Common myeloid progenitor, CD34-positive (primary cell): ENCODE measurements at regions not wholly inside any gene's neighbourhood (a gene's known extent, or its start where the extent isn't known, plus 50 kb on each side); places are given as distances from the start of the nearest gene placed in this dataset.
"Not testable (repeated sequence)": the region's sequence is repeated elsewhere in the genome, so short reads cannot be mapped to it uniquely, and the experiment has no call there.

Experiments
- CTCF ChIA-PET: fragments of 350-600 bp; sonication (Branson Sonifier 250); formaldehyde crosslinking; loops from one replicate; lab custom pipeline; 2021; ENCODE audit warnings: antibody characterized with exemption; lab: Charles Lee
- POLR2A ChIA-PET: fragments of 350-600 bp; sonication (Branson Sonifier 250); formaldehyde crosslinking; loops from one replicate; lab custom pipeline; 2021; ENCODE audit warnings: antibody characterized with exemption; lab: Charles Lee
- DNase-seq, 3 donors: peaks; one replicate each; pipeline versions ENCODE4 v3.0.0 to v3.0.0-alpha.2; 2013
- H3K27ac ChIP-seq, 2 experiments: 1 replicate in 1 of 2; 2 replicates in 1 of 2; pipeline ENCODE4 v1.7.0; 2013; ENCODE audit warnings: inconsistent platforms in 2 of 2, low read length in 2 of 2, mild to moderate bottlenecking in 2 of 2, low read depth in 1 of 2, moderate library complexity in 1 of 2; ENCODE audit not compliant: severe bottlenecking in 2 of 2, insufficient read depth in 1 of 2, poor library complexity in 1 of 2
- H3K27me3 ChIP-seq, 5 experiments: replicated peaks in 2 of 5; 1 replicate in 3 of 5; 2 replicates in 2 of 5; pipeline versions ENCODE4 v1.6.1 to v1.7.0; 2013; ENCODE audit warnings: low read length in 4 of 5, mild to moderate bottlenecking in 2 of 5, moderate library complexity in 2 of 5, inconsistent platforms in 1 of 5; ENCODE audit not compliant: insufficient read depth in 5 of 5, control insufficient read depth in 4 of 5
- H3K36me3 ChIP-seq, 4 experiments: 1 replicate in 2 of 4; 2 replicates in 2 of 4; pipeline versions ENCODE4 v1.6.1 to v1.7.0; 2013; ENCODE audit warnings: low read length in 3 of 4, control low read depth in 1 of 4, mild to moderate bottlenecking in 1 of 4; ENCODE audit not compliant: control insufficient read depth in 4 of 4, insufficient read depth in 4 of 4
- H3K4me1 ChIP-seq, 4 experiments: 1 replicate in 3 of 4; 2 replicates in 1 of 4; pipeline versions ENCODE4 v1.6.1 to v1.7.1; 2013; ENCODE audit warnings: low read length in 3 of 4, mild to moderate bottlenecking in 3 of 4, control low read depth in 1 of 4, inconsistent platforms in 1 of 4, moderate library complexity in 1 of 4; ENCODE audit not compliant: control insufficient read depth in 4 of 4, insufficient read depth in 4 of 4; ENCODE audit errors: control extremely low read depth in 1 of 4
- H3K4me3 ChIP-seq, 7 experiments: 1 replicate in 4 of 7; 2 replicates in 3 of 7; pipeline versions ENCODE4 v1.5.1 to v1.7.0; 2013; ENCODE audit warnings: mild to moderate bottlenecking in 7 of 7, low read length in 6 of 7, moderate library complexity in 6 of 7, inconsistent platforms in 2 of 7, low read depth in 2 of 7, control low read depth in 1 of 7; ENCODE audit not compliant: insufficient read depth in 4 of 7, control insufficient read depth in 1 of 7; ENCODE audit errors: extremely low read depth in 1 of 7
- H3K9me3 ChIP-seq, 5 experiments: 1 replicate in 4 of 5; 2 replicates in 1 of 5; pipeline versions ENCODE4 v1.6.1 to v1.7.1; 2013; ENCODE audit warnings: low read length in 4 of 5, mild to moderate bottlenecking in 2 of 5, inconsistent platforms in 1 of 5, low read depth in 1 of 5, moderate library complexity in 1 of 5; ENCODE audit not compliant: control insufficient read depth in 4 of 5, insufficient read depth in 2 of 5; ENCODE audit errors: control extremely low read depth in 1 of 5
- WGBS: methylation state at CpG from one replicate; pipeline ENCODE4 v1.1.5; 2013; ENCODE audit not compliant: insufficient coverage; 5-methylcytosine and 5-hydroxymethylcytosine counted together

GRCh38 chr17:21573271-21573960 is 118.9 kb upstream of the KCNJ18 start:
- H3K27ac ChIP-seq, H3K4me1 ChIP-seq, DNase-seq, H3K36me3 ChIP-seq, CTCF ChIA-PET, POLR2A ChIA-PET: not testable (repeated sequence)
- H3K9me3 ChIP-seq = peaks cover 0 to 15% (median 0%) of the 10 kb centered on the region in 5 experiments
- 88% methylated on average over 29 of the region's 36 CpGs for WGBS
- peak overlapping the region in 1 of 7 experiments; percentile 70 for H3K4me3 ChIP-seq
- peaks cover 0 to 17% (median 0%) of the 10 kb centered on the region in 5 experiments for H3K27me3 ChIP-seq

GRCh38 chr17:21573961-21574610 is 118.2 kb upstream of the KCNJ18 start:
- ChIA-PET CTCF (no interaction called here), POLR2A (no interaction called here)
- Histone ChIP-seq H3K4me1 (peaks cover 0 to 1% (median 0%) of the 10 kb centered on the region in 4 experiments), H3K27ac (no peak overlapping the region), H3K4me3 (peak overlapping the region in 5 of 7 experiments; percentile 3 to 70 (median 23)), H3K36me3 (no peaks in the 10 kb centered on the region), H3K9me3 (peaks cover 0 to 15% (median 0%) of the 10 kb centered on the region in 5 experiments), H3K27me3 (peaks cover 0 to 17% (median 0%) of the 10 kb centered on the region in 5 experiments)
- peak; percentile 20 to 39 (median 25) for DNase-seq
- 35% methylated on average over 28 of the region's 39 CpGs for WGBS

- peak overlapping the region in 1 of 7 experiments; percentile 50 for H3K4me3 ChIP-seq
- 72% methylated on average over 4 of the region's 16 CpGs for WGBS
- not testable (repeated sequence) for H3K27ac ChIP-seq
Measured at GRCh38 chr17:21574611-21575255, 117.6 kb upstream of the KCNJ18 start.

GRCh38 chr17:21578783-21579182 is 113.5 kb upstream of the KCNJ18 start:
- CTCF ChIA-PET, H3K27me3 ChIP-seq, POLR2A ChIA-PET, H3K4me1 ChIP-seq, H3K4me3 ChIP-seq, H3K27ac ChIP-seq, DNase-seq, H3K9me3 ChIP-seq, H3K36me3 ChIP-seq: not testable (repeated sequence)

More at GRCh38 chr17:21574611-21575255, 117.6 kb upstream of the KCNJ18 start:
- CTCF ChIA-PET, H3K36me3 ChIP-seq, H3K4me1 ChIP-seq, DNase-seq, POLR2A ChIA-PET: not testable (repeated sequence)
- Histone ChIP-seq H3K27me3 (peaks cover 0 to 17% (median 0%) of the 10 kb centered on the region in 5 experiments), H3K9me3 (peaks cover 0 to 15% (median 0%) of the 10 kb centered on the region in 5 experiments)

- no peaks in the 10 kb centered on the region for H3K4me1 ChIP-seq
- 97% methylated on average over 22 of the region's 23 CpGs for WGBS
- no peak overlapping the region for H3K4me3 ChIP-seq
- DNase-seq = no peak
- CTCF ChIA-PET = no interaction called here
- peaks cover 0 to 4% (median 0%) of the 10 kb centered on the region in 5 experiments for H3K27me3 ChIP-seq
- POLR2A ChIA-PET = no interaction called here
- no peak overlapping the region for H3K27ac ChIP-seq
- no peaks in the 10 kb centered on the region for H3K36me3 ChIP-seq
- H3K9me3 ChIP-seq = peaks cover 0 to 3% (median 0%) of the 10 kb centered on the region in 5 experiments
Measured at GRCh38 chr17:21592774-21593173, 99.5 kb upstream of the KCNJ18 start.

GRCh38 chr17:21593452-21594105 is 98.7 kb upstream of the KCNJ18 start:
- H3K36me3 ChIP-seq, H3K27ac ChIP-seq, POLR2A ChIA-PET, DNase-seq, H3K4me3 ChIP-seq, H3K9me3 ChIP-seq, H3K27me3 ChIP-seq, CTCF ChIA-PET, H3K4me1 ChIP-seq: not testable (repeated sequence)
- 95% methylated on average over 14 of the region's 20 CpGs for WGBS
